Stimulated activated effector memory CD8-positive, alpha-beta T cell treated with anti-CD3 and anti-CD28 coated beads, Interleukin-12 subunit alpha, Interleukin-12 subunit beta, amount 100 ng/mL, for 72 hours (primary cell): ENCODE measurements at regions not wholly inside any gene's neighbourhood (a gene's known extent, or its start where the extent isn't known, plus 50 kb on each side); places are given as distances from the start of the nearest gene placed in this dataset.
A peak's percentile ranks its signal among the peaks of the same experiment; 100 is the strongest.
"Not testable (repeated sequence)": the region's sequence is repeated elsewhere in the genome, so short reads cannot be mapped to it uniquely, and the experiment has no call there.

Source experiments
- ATAC-seq: fragments of 150-1000 bp; cut with Tn5 transposase; 2 replicates; pipeline ENCODE4 v1.10.0; 2021
- DNase-seq, 2 donors: peaks; one replicate each; pipeline ENCODE4 v3.0.0; 2021 to 2022; ENCODE audit warnings: low spot score in 2 of 2
- H3K27ac Mint-ChIP-seq: one replicate; pipeline ENCODE4 v1.8.0; 2022; ENCODE audit warnings: mild to moderate bottlenecking, mixed read lengths
- H3K36me3 Mint-ChIP-seq: one replicate; pipeline ENCODE4 v1.8.0; 2022; ENCODE audit warnings: mild to moderate bottlenecking, mixed read lengths
- H3K4me1 Mint-ChIP-seq: one replicate; pipeline ENCODE4 v1.8.0; 2022; ENCODE audit warnings: mixed read lengths
- H3K4me3 Mint-ChIP-seq: one replicate; pipeline ENCODE4 v1.8.0; 2022; ENCODE audit warnings: mild to moderate bottlenecking, mixed read lengths
- H3K9me3 Mint-ChIP-seq: one replicate; pipeline ENCODE4 v1.8.0; 2022; ENCODE audit warnings: mixed read lengths

GRCh38 chr5:58334035-58334434 lies 125.9 kb downstream of the PLK2 start:
- H3K9me3 Mint-ChIP-seq: no peaks in the 10 kb centered on the region
- DNase-seq: no peak
- no peaks in the 10 kb centered on the region for H3K4me1 Mint-ChIP-seq
- H3K27ac Mint-ChIP-seq: no peak overlapping the region
- no peak overlapping the region for H3K4me3 Mint-ChIP-seq
- no peak for ATAC-seq
- H3K36me3 Mint-ChIP-seq: no peaks in the 10 kb centered on the region

DNA sequence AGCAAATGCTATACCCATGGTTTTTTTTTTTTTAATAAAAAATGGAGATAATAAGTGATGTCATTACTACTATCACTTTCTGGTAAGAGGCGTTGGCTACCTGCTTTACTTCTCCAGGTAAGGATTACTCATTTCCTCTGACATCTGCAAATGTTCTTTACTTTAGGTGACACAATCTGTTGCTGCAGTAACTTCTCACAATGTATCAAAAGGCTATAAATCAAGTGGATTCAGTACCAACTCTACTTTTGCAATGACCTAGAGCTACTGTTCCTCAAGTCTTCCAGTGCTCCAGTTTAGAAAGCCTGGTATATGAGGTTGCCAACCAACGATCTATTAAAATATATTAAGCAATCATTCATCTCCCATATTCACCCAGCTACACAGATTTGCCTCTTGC lies 129.1 kb downstream of the PLK2 start:
- Mint-ChIP-seq H3K4me1 (no peaks in the 10 kb centered on the region), H3K4me3 (no peak overlapping the region), H3K36me3 (no peaks in the 10 kb centered on the region), H3K27ac (no peak overlapping the region), H3K9me3 (no peaks in the 10 kb centered on the region)
- no peak for ATAC-seq
- DNase-seq: no peak

GRCh38 chr5:58327289-58327688 lies 132.6 kb downstream of the PLK2 start:
- no peak for DNase-seq
- Mint-ChIP-seq H3K4me3 (no peak overlapping the region), H3K4me1 (no peaks in the 10 kb centered on the region), H3K27ac (no peak overlapping the region), H3K36me3 (no peaks in the 10 kb centered on the region), H3K9me3 (no peaks in the 10 kb centered on the region)
- no peak for ATAC-seq

GRCh38 chr5:58326022-58326421 lies 133.9 kb downstream of the PLK2 start:
- Mint-ChIP-seq H3K9me3 (no peaks in the 10 kb centered on the region), H3K27ac (no peak overlapping the region), H3K4me3 (no peak overlapping the region), H3K4me1 (no peaks in the 10 kb centered on the region), H3K36me3 (no peaks in the 10 kb centered on the region)
- DNase-seq: no peak
- no peak for ATAC-seq

GRCh38 chr5:58322453-58322852 lies 137.4 kb downstream of the PLK2 start:
- no peaks in the 10 kb centered on the region for H3K9me3 Mint-ChIP-seq
- no peak for DNase-seq
- no peak for ATAC-seq
- no peak overlapping the region for H3K27ac Mint-ChIP-seq
- no peaks in the 10 kb centered on the region for H3K4me1 Mint-ChIP-seq
- no peaks in the 10 kb centered on the region for H3K36me3 Mint-ChIP-seq
- no peak overlapping the region for H3K4me3 Mint-ChIP-seq

GRCh38 chr5:58318468-58318867 lies 141.4 kb downstream of the PLK2 start:
- no peak for ATAC-seq
- Mint-ChIP-seq H3K27ac (no peak overlapping the region), H3K36me3 (no peaks in the 10 kb centered on the region), H3K4me3 (no peak overlapping the region), H3K4me1 (no peaks in the 10 kb centered on the region), H3K9me3 (no peaks in the 10 kb centered on the region)
- DNase-seq: no peak

DNA sequence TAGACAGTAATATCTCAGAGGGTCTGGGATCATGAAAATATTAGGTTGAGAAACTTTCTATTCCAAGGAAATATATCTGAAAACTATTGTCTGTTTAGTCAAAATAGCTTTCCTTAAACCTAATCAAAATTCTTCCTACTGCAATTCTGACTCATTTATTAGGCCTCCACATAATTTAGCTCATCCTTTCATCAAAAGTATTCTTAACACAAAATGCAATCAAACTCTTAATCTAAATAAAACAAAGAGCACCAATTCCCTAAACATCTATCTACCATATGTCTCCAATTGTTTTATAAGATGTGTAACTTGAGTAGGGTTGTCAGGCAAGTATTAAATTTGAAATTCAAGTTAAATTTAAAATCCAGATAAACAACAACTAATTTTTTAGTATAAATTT lies 142.1 kb downstream of the PLK2 start:
- Mint-ChIP-seq H3K27ac (no peak overlapping the region), H3K36me3 (no peaks in the 10 kb centered on the region)

GRCh38 chr5:58317009-58317408 lies 142.9 kb downstream of the PLK2 start:
- H3K36me3 Mint-ChIP-seq: no peaks in the 10 kb centered on the region
- no peak overlapping the region for H3K4me3 Mint-ChIP-seq
- no peaks in the 10 kb centered on the region for H3K9me3 Mint-ChIP-seq
- no peak for ATAC-seq
- H3K27ac Mint-ChIP-seq: no peak overlapping the region
- no peaks in the 10 kb centered on the region for H3K4me1 Mint-ChIP-seq
- no peak for DNase-seq

More for the DNA sequence above, 142.1 kb downstream of the PLK2 start:
- Mint-ChIP-seq H3K4me3 (no peak overlapping the region), H3K9me3 (no peaks in the 10 kb centered on the region), H3K4me1 (no peaks in the 10 kb centered on the region)
- ATAC-seq: no peak
- DNase-seq: no peak

DNA sequence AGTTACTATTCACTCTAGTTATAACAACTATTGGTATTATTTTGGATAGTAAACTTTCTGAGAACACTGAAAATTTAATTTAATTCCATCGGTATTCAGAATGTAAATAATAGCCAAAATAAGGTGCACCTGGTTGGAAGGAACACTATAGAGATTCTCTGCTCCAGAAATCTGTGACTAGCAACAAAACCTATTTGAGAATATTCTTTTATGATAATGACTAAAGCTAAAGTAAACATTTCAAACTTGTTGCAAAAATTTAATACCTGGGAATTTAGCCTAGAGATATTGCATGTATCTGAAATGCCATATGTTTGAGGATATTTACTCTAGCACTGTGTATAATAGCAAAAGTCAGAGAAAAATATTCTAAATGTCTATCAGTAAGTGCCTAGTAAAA lies 144.1 kb downstream of the PLK2 start:
- no peaks in the 10 kb centered on the region for H3K36me3 Mint-ChIP-seq

DNA sequence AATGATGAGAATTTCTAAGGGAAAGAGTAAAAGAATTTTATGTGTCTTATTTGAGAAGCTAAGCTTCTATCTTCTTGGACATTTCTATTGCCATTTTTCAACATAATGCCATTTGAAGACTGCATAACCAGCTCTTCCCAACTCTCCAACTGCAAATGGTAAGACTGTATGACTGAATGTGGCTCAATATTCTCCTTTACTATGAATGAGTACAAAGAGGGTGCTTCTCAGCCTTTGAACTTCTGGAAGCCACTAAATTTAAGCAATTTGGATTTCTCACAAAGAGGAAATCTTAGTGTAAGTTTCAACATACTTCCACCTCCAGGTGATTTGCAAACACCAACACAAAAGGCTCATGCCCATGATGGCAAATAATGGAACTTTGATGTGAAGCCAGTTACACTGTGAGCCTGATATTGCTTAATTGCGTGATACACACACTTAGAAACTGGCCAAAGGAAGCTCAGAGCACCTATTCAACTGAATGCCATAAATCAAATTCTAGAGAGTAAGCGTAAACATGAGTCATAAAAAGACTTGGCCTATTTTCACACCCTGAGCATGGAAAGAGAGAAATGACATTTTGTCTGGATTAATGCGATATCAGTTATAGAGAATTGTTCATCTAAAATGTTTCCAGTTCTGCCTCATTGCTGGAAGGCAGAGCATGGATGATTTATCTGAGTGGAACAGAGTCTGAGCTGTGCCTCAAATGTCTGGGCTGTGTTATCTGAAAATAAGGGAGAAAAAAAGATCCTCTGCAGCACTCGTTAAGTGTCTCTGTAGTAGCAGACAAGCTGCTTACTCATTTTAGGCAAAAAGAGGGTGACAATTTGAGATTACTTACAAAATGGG lies 145.3 kb downstream of the PLK2 start:
- no peaks in the 10 kb centered on the region for H3K4me1 Mint-ChIP-seq

More for the DNA sequence above, 144.1 kb downstream of the PLK2 start:
- Mint-ChIP-seq H3K27ac (no peak overlapping the region), H3K4me3 (no peak overlapping the region), H3K4me1 (no peaks in the 10 kb centered on the region), H3K9me3 (no peaks in the 10 kb centered on the region)
- ATAC-seq (no peak), DNase-seq (no peak)

GRCh38 chr5:58312299-58312698 lies 147.6 kb downstream of the PLK2 start:
- DNase-seq (no peak), ATAC-seq (no peak)
- Mint-ChIP-seq H3K4me3 (no peak overlapping the region), H3K36me3 (no peaks in the 10 kb centered on the region), H3K9me3 (peaks cover 3% of the 10 kb centered on the region), H3K27ac (no peak overlapping the region), H3K4me1 (no peaks in the 10 kb centered on the region)

More for the DNA sequence above, 145.3 kb downstream of the PLK2 start:
- H3K4me3 Mint-ChIP-seq: no peak overlapping the region
- peak; percentile 21 for ATAC-seq
- H3K9me3 Mint-ChIP-seq: peaks cover 3% of the 10 kb centered on the region
- H3K36me3 Mint-ChIP-seq: no peaks in the 10 kb centered on the region
- no peak overlapping the region for H3K27ac Mint-ChIP-seq
- no peak for DNase-seq

- no peak overlapping the region for H3K4me3 Mint-ChIP-seq
- no peaks in the 10 kb centered on the region for H3K4me1 Mint-ChIP-seq
- no peak overlapping the region for H3K27ac Mint-ChIP-seq
- H3K9me3 Mint-ChIP-seq: peaks cover 3% of the 10 kb centered on the region
- DNase-seq (no peak), ATAC-seq (no peak)
- no peaks in the 10 kb centered on the region for H3K36me3 Mint-ChIP-seq
Observed at GRCh38 chr5:58311526-58311925, 148.4 kb downstream of the PLK2 start.

GRCh38 chr5:58308384-58308783 lies 151.5 kb downstream of the PLK2 start:
- not testable (repeated sequence) for DNase-seq, H3K4me3 Mint-ChIP-seq, H3K4me1 Mint-ChIP-seq, H3K9me3 Mint-ChIP-seq, H3K27ac Mint-ChIP-seq, H3K36me3 Mint-ChIP-seq, ATAC-seq

DNA sequence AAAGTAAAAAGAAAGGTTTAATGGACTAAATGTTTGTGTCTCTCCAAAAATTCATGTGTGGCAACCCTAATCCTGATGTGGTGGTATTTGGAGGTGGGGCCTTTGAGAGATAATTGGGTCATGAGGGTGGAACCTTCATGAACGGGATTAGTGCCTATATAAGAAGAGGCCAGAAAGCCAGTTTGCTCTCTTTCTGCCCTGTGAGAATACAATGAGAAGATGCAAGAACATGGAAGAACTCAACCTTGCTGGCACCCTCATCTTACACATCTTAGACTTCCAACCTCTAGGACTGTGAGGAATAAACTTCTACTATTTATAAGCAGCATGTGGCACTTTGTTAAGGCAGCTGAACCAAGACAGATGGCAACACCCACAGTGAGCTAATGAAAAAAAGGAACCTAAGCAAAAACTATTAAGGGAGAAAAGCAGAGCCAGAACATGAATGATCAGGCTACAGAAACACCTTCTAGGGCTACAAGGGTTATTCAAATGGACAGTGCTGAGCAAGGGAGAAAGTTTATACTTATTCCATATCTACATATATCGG lies 159.5 kb downstream of the PLK2 start:
- Mint-ChIP-seq H3K27ac (no peak overlapping the region), H3K4me1 (no peaks in the 10 kb centered on the region), H3K36me3 (no peaks in the 10 kb centered on the region), H3K9me3 (no peaks in the 10 kb centered on the region), H3K4me3 (no peak overlapping the region)
- DNase-seq: no peak
- no peak for ATAC-seq

DNA sequence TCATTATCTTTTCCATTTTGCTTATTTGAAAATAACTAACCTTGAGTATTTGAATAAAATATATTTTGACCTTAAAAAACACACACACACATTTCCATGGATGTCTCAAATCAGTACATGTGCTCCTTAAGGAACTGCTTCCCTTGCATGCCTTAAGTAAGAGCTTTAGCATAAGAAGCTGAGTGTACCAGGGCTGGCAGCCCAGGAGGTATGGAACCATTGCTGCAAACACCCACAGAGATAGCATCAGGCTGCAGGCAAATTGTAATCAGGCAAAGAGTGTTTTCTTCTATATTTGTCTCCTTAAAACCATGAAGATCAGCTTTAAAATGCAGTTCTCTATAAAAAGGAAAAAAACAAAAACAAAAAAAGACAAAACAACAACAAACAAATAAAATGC lies 160.6 kb downstream of the PLK2 start:
- H3K9me3 Mint-ChIP-seq: peaks cover 2% of the 10 kb centered on the region
- H3K27ac Mint-ChIP-seq: no peak overlapping the region
- H3K36me3 Mint-ChIP-seq: no peaks in the 10 kb centered on the region
- DNase-seq (no peak), ATAC-seq (no peak)
- no peaks in the 10 kb centered on the region for H3K4me1 Mint-ChIP-seq
- H3K4me3 Mint-ChIP-seq: no peak overlapping the region

- Mint-ChIP-seq H3K4me3 (no peak overlapping the region), H3K9me3 (peaks cover 2% of the 10 kb centered on the region), H3K27ac (no peak overlapping the region), H3K4me1 (no peaks in the 10 kb centered on the region), H3K36me3 (no peaks in the 10 kb centered on the region)
- ATAC-seq (peak; percentile 73), DNase-seq (no peak)
Observed at GRCh38 chr5:58294598-58295305, 165.1 kb downstream of the PLK2 start.
